ENCODE measurements at regions not wholly inside any gene's neighbourhood (a gene's known extent, or its start where the extent isn't known, plus 50 kb on each side); places are given as distances from the start of the nearest gene placed in this dataset.
"Not testable (repeated sequence)": the region's sequence is repeated elsewhere in the genome, so short reads cannot be mapped to it uniquely, and the experiment has no call there.

DNA sequence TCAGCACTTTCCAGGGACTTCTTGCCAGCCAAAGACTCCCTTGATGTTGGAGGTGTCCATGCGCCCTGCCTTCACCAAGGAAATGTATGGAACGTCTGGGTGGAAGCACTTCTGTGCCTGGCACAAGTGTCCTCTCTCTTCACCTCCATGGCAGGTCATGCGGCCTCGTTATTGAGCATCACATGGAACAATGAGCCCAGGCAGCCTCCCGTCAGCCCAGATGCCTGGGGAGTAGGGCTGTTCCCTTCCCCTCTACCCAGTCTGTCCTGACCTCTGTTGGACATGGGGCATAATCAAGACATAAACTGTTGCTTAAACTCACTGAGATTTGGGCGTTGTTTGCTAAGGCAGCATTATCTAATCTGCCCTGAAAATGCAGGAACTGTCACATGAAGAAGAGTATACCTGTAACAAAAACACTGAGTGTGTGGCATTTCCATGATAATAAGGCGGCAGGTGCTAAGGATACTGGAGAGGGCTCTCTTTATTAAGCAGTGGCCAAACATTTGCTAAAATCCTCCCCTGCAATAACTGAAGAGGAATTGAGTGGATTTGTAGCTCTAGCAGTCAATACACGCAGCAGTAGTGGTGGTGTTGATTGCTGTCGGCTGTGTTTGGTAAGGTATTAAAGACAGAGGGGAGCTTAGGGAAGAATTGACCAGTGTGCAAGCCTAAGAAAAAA, 338.2 kb upstream of the ATP10A start:
- DNase-seq (ENCODE audit: insufficient read length, low spot score) (no peak), FAIRE-seq (no peak)
- TF ChIP-seq, protein P1, sequence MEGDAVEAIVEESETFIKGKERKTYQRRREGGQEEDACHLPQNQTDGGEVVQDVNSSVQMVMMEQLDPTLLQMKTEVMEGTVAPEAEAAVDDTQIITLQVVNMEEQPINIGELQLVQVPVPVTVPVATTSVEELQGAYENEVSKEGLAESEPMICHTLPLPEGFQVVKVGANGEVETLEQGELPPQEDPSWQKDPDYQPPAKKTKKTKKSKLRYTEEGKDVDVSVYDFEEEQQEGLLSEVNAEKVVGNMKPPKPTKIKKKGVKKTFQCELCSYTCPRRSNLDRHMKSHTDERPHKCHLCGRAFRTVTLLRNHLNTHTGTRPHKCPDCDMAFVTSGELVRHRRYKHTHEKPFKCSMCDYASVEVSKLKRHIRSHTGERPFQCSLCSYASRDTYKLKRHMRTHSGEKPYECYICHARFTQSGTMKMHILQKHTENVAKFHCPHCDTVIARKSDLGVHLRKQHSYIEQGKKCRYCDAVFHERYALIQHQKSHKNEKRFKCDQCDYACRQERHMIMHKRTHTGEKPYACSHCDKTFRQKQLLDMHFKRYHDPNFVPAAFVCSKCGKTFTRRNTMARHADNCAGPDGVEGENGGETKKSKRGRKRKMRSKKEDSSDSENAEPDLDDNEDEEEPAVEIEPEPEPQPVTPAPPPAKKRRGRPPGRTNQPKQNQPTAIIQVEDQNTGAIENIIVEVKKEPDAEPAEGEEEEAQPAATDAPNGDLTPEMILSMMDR (IDR thresholded peaks at IDR 0.05; ENCODE audit: insufficient read depth, missing control alignments): no peak

DNA sequence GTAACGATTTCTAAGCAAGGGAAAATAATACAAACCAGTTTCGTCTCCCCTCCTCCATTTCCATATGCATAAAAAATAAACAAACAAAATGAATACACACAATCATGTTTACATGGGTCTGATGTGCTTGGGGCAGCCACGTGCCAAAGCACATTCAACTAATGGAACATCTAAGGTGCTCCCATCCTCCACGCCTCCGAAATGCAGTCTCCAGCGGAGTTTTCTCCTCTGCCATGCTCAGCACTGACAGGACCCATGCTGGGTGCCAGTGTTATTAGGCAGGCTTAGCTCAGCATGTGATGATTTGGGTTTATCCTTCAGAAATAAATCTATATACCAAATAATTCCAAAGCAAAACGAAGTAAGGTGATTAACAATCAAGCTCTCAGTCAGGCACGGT, 337.3 kb upstream of the ATP10A start:
- DNase-seq (ENCODE audit: insufficient read length, low spot score) (no peak), FAIRE-seq (no peak)
- TF ChIP-seq, protein P1 (IDR thresholded peaks at IDR 0.05; ENCODE audit: insufficient read depth, missing control alignments): no peak

DNA sequence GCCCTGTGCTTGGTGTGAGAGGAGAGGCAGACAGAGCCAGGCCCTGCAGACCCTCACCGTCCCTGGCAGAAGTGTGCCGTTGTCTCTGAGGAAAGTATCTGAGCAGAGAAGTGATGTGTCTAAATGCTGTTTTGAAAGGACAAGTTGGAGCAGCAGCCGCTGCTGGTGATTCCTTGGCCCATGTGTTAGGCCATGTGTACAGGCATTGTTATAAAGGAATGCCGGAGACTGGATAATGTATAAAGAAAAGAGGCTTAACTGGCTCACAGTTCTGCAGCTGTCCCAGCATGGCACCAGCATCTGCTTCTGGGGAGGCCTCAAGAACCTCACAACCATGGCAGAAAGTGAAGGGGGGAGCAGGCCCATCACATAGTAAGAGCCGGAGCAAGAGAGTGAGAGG, 334.6 kb upstream of the ATP10A start:
- DNase-seq (ENCODE audit: insufficient read length, low spot score) (no peak), FAIRE-seq (no peak)
- TF ChIP-seq, protein P1 (IDR thresholded peaks at IDR 0.05; ENCODE audit: insufficient read depth, missing control alignments): no peak

DNA sequence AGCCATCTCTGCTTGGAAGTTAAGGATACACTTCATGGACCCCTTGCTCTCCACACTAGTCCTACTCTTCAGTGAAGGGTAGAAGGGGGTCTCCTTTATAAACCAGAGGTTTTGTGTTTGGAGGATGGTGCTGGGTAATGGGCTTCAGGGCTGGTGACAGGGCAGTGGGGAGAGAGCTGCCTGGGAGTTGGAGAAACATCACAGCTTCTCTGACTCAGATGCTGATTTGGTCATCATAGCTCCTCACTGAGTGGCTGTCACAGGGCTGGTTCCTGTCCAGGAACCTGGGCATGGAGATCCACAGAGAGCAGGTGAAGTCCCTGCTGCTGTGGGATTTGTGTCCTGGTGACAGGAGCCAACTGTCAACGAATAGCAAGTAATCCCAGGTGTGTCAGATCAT, 333.9 kb upstream of the ATP10A start:
- TF ChIP-seq, protein P1 (IDR thresholded peaks at IDR 0.05; ENCODE audit: insufficient read depth, missing control alignments): no peak
- DNase-seq (ENCODE audit: insufficient read length, low spot score) (no peak), FAIRE-seq (no peak)

DNA sequence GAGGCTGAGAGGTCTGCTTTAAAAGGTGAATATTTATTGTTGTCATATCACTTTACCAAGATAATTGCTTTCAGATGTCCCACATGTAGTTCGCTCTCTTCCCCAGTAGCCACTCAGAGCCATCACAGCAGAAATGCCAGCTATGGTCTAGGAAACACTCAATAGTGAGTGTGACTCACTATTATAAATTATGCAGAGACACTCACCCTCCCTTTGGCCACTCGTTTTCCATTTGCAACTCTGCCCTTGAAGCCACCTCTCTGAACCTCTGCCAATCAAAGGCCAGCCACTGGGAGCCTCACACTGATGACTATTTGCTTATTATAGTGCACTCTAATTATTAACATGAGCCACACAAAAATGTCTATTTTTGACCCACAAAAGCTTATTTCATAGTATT, 328.1 kb upstream of the ATP10A start:
- DNase-seq (ENCODE audit: insufficient read length, low spot score) (no peak), FAIRE-seq (no peak)
- TF ChIP-seq, protein P1 (IDR thresholded peaks at IDR 0.05; ENCODE audit: insufficient read depth, missing control alignments): no peak

DNA sequence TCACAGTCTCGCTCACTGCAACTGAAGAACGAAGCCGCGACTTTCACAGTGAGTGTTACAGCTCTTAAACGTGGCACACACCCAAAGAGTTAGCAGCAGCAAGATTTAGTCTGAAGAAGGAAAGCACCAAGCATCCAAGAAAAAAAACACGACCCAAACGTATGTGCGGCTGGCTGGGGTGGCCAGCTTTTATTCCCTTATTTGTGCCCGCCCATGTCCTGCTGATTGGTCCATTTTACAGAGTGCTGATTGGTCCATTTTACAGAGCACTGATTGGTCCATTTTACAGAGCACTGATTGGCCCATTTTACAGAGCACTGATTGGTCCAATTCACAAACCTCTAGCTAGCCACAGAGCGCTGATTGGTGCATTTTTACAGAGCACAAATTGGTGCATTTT, 323.0 kb upstream of the ATP10A start:
- DNase-seq (ENCODE audit: insufficient read length, low spot score); FAIRE-seq: not testable (repeated sequence)

DNA sequence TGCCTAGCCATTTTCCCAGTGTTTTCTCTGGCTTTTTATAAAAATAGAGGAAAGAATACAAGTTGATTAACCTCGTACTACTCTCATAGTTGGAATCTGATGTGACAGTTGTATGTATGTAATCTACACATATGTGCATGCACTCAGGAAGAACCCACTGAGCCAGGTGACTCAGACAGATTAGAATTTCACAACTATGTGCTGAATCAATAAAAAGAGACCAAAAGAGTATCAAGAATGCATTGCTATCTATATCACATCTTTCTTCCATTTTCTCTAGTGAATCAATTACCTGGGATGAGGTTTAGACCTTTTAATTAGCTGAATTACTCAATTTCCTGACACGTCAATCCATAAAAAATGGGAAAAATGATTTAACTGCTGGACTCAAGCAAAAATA, 319.3 kb upstream of the ATP10A start:
- DNase-seq (ENCODE audit: insufficient read length, low spot score): no peak
- no peak for FAIRE-seq
- TF ChIP-seq, protein P1 (IDR thresholded peaks at IDR 0.05; ENCODE audit: insufficient read depth, missing control alignments): no peak

DNA sequence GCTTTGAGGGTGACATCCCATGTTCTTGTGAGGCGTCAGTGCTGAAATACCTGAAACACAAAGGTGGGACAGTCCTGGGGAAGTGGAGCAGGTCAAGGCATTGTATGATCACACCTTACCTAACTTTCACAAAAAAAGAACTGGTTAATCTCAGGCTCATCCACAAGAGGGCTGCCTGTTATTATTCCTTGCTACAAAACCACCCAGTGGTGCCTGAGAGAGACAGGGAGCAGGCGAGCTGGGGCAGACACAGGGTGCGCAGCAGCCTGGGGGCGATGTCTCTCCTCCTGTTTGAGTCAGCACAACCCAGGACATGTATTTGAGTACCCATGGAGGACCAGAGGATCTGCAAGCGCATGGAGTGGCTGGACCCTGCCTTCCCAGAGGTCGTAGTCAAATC, 316.8 kb upstream of the ATP10A start:
- FAIRE-seq: no peak
- TF ChIP-seq, protein P1 (IDR thresholded peaks at IDR 0.05; ENCODE audit: insufficient read depth, missing control alignments): peak; percentile 28

More for the DNA sequence above, 316.8 kb upstream of the ATP10A start:
- no peak for DNase-seq (ENCODE audit: insufficient read length, low spot score)
